K562 (cell line): ENCODE measurements at regions not wholly inside any gene's neighbourhood (a gene's known extent, or its start where the extent isn't known, plus 50 kb on each side); places are given as distances from the start of the nearest gene placed in this dataset.

Source experiments
- ATAC-seq: fragments of 200-7000 bp; cut with Tn5 transposase; 3 replicates; pipeline ENCODE4 v1.9.1; 2020; ENCODE audit warnings: moderate library complexity
- BruUV-seq: library from RNA; stranded (reverse); fragments of 400-500 nt; replicated peaks from 2 replicates; lab custom pipeline; 2021; lab: Mats Ljungman, UMichigan
- CTCF ChIA-PET: fragments of 300-600 bp; formaldehyde crosslinking; extraction: SDS; loops from one replicate; lab custom pipeline; 2021; ENCODE audit warnings: low intra/inter-chr PET ratio; lab: Yijun Ruan, JAX
- POLR2A ChIA-PET: fragments of 300-600, 350-650 bp; sonication (Branson Sonifier 250); formaldehyde crosslinking; extraction: SDS; loops from one replicate; lab custom pipeline; 2021; ENCODE audit warnings: antibody characterized with exemption, inconsistent platforms; lab: Yijun Ruan, JAX
- DNase-seq, 4 experiments: peaks; one replicate each; pipeline versions ENCODE4 v3.0.0 to v3.0.0-alpha.2; 2011 to 2018; ENCODE audit warnings: low spot score in 3 of 4, mixed read lengths in 3 of 4; ENCODE audit errors: extremely low read depth in 1 of 4
- FAIRE-seq: peaks from 2 replicates; lab custom pipeline; 2011; peaks lifted over from hg19 to GRCh38; lab: Jason Lieb, UNC
- H2AFZ ChIP-seq: 2 replicates; pipeline ENCODE4 v1.6.0; 2011; ENCODE audit warnings: low read depth, low read length, control low read depth, inconsistent platforms
- H3K27ac ChIP-seq: fragments of 200-600 bp; 3 replicates; pipeline ENCODE4 v1.8.0; 2011; ENCODE audit warnings: low read depth, mild to moderate bottlenecking, control low read depth, inconsistent platforms, low read length, moderate library complexity, mixed read lengths; ENCODE audit errors: extremely low read depth
- H3K27me3 ChIP-seq, 2 experiments: fragments of 300-600 bp in 1 of 2; 2 replicates in 1 of 2; 3 replicates in 1 of 2; pipeline versions ENCODE4 v1.6.0 to v1.8.0; 2011; ENCODE audit warnings: inconsistent platforms in 2 of 2, low read length in 2 of 2, mild to moderate bottlenecking in 1 of 2, mixed read lengths in 1 of 2, moderate library complexity in 1 of 2; ENCODE audit not compliant: control insufficient read depth in 2 of 2, insufficient read depth in 2 of 2
- H3K36me3 ChIP-seq: fragments of 300-600 bp; 3 replicates; pipeline ENCODE4 v1.8.0; 2011; ENCODE audit warnings: mild to moderate bottlenecking, low read length, inconsistent platforms; ENCODE audit not compliant: control insufficient read depth, insufficient read depth
- H3K4me1 ChIP-seq, 2 experiments: fragments of 200-600 bp in 1 of 2; replicated peaks in 1 of 2; 2 replicates in 1 of 2; 3 replicates in 1 of 2; pipeline versions ENCODE4 v1.5.1 to v1.8.0; 2011; ENCODE audit warnings: inconsistent platforms in 2 of 2, low read length in 2 of 2, mild to moderate bottlenecking in 1 of 2, mixed read lengths in 1 of 2, moderate library complexity in 1 of 2; ENCODE audit not compliant: control insufficient read depth in 2 of 2, insufficient read depth in 2 of 2
- H3K4me2 ChIP-seq: 2 replicates; pipeline ENCODE4 v1.6.1; 2011; ENCODE audit warnings: low read length, control low read depth, inconsistent platforms, mixed read lengths; ENCODE audit not compliant: insufficient read depth
- H3K4me3 ChIP-seq: fragments of 200-600 bp; sonication (generic), shearing (Covaris generic); 2 replicates; pipeline ENCODE4 v1.5.1; 2016; ENCODE audit warnings: control low read depth, inconsistent platforms
- H3K79me2 ChIP-seq: fragments of 200-600 bp; 3 replicates; pipeline ENCODE4 v1.8.0; 2011; ENCODE audit warnings: low read length, inconsistent platforms; ENCODE audit not compliant: control insufficient read depth, insufficient read depth
- H3K9ac ChIP-seq, 2 experiments: 2 replicates each; pipeline versions ENCODE4 v1.6.0 to v1.6.1; 2011; ENCODE audit warnings: low read depth in 2 of 2, low read length in 2 of 2, control low read depth in 1 of 2, inconsistent platforms in 1 of 2, mild to moderate bottlenecking in 1 of 2, mixed read lengths in 1 of 2; ENCODE audit not compliant: insufficient read depth in 1 of 2
- H3K9me1 ChIP-seq: one replicate; pipeline ENCODE4 v1.6.0; 2011; ENCODE audit warnings: inconsistent platforms, mild to moderate bottlenecking, low read length, moderate library complexity; ENCODE audit not compliant: control insufficient read depth, insufficient read depth
- H3K9me3 ChIP-seq: replicated peaks from 2 replicates; pipeline ENCODE4 v1.5.1; 2011; ENCODE audit warnings: low read depth, low read length, inconsistent platforms; ENCODE audit not compliant: control insufficient read depth, insufficient read depth
- H4K20me1 ChIP-seq: replicated peaks from 2 replicates; pipeline ENCODE4 v1.6.1; 2011; ENCODE audit warnings: low read length, inconsistent platforms, mixed read lengths; ENCODE audit not compliant: control insufficient read depth, insufficient read depth
- DIDO1 ChIP-seq: fragments of 450-650 bp; IDR thresholded peaks from 2 replicates; pipeline ENCODE4 v1.6.1; 2016; ENCODE audit warnings: low read depth, missing biosample characterization, missing genetic modification characterization
- IRF2 ChIP-seq: sonication (generic); formaldehyde crosslinking; IDR thresholded peaks from 2 replicates; pipeline ENCODE4 v1.8.1; 2022; ENCODE audit warnings: mild to moderate bottlenecking, missing genetic modification reagents
- MAZ ChIP-seq, 2 experiments: fragments of 450-650 bp in 1 of 2; sonication (generic) in 1 of 2; formaldehyde crosslinking; IDR thresholded peaks in 1 of 2; conservative IDR thresholded peaks in 1 of 2; 2 replicates each; pipeline versions ENCODE4 v1.4.0 to v1.5.0; 2020; ENCODE audit warnings: mild to moderate bottlenecking in 1 of 2, missing genetic modification reagents in 1 of 2
- MBD1 ChIP-seq: fragments of 250-450 bp; sonication (Bioruptor Pico); IDR thresholded peaks from 2 replicates; pipeline ENCODE4 v1.8.0; 2022; ENCODE audit warnings: inconsistent platforms
- POLR2A ChIP-seq: fragments of 450-650 bp; conservative IDR thresholded peaks from 2 replicates; pipeline ENCODE4 v1.6.1; 2016
- SMAD2 ChIP-seq: fragments of 150-350 bp; IDR thresholded peaks from 2 replicates; pipeline ENCODE4 v1.6.1; 2014; ENCODE audit warnings: low read depth, mild to moderate bottlenecking, low read length
- ZKSCAN3 ChIP-seq: fragments of 250-450 bp; sonication (Bioruptor Pico); IDR thresholded peaks from 2 replicates; pipeline ENCODE4 v1.4.0; 2020
- WGBS: fragments of 100-300 bp; shearing (Covaris generic); methylation state at CpG from one replicate; pipeline ENCODE4 v1.1.6; 2016; ENCODE audit warnings: low coverage, mixed read lengths; ENCODE audit not compliant: insufficient coverage; ENCODE audit errors: missing lambda C conversion rate; 5-methylcytosine and 5-hydroxymethylcytosine counted together
- in situ Hi-C: fragments of 300-500 bp; cut with MboI; formaldehyde crosslinking; loops from 4 replicates; pipeline ENCODE4 v1.15.0; 2018; ENCODE audit warnings: inconsistent platforms, mixed read lengths
- intact Hi-C: fragments of 100-400 bp; cut with micrococcal nuclease; formaldehyde crosslinking; loops from 2 replicates; pipeline ENCODE4 v1.14.2; 2022
- TF ChIP-seq, protein P1 (sequence below): sonication (generic); formaldehyde crosslinking; IDR thresholded peaks from 2 replicates; pipeline ENCODE4 v1.8.0; 2022; ENCODE audit warnings: missing genetic modification reagents, mild to moderate bottlenecking, borderline replicate concordance
- TF ChIP-seq, protein P2 (sequence below): IDR thresholded peaks from 2 replicates; pipeline ENCODE4 v1.6.1; 2012; ENCODE audit warnings: low read depth, low read length, improper control_type of control experiment, borderline replicate concordance
- TF ChIP-seq, protein P3 (sequence below): fragments of 250-450 bp; sonication (Bioruptor Pico); IDR thresholded peaks from 2 replicates; pipeline ENCODE4 v1.8.0; 2022; ENCODE audit warnings: moderate library complexity, mild to moderate bottlenecking, inconsistent platforms

GRCh38 chr13:64912141-64912540, 2318.0 kb downstream of the PCDH9 start (continued):
- TF ChIP-seq, protein P1, sequence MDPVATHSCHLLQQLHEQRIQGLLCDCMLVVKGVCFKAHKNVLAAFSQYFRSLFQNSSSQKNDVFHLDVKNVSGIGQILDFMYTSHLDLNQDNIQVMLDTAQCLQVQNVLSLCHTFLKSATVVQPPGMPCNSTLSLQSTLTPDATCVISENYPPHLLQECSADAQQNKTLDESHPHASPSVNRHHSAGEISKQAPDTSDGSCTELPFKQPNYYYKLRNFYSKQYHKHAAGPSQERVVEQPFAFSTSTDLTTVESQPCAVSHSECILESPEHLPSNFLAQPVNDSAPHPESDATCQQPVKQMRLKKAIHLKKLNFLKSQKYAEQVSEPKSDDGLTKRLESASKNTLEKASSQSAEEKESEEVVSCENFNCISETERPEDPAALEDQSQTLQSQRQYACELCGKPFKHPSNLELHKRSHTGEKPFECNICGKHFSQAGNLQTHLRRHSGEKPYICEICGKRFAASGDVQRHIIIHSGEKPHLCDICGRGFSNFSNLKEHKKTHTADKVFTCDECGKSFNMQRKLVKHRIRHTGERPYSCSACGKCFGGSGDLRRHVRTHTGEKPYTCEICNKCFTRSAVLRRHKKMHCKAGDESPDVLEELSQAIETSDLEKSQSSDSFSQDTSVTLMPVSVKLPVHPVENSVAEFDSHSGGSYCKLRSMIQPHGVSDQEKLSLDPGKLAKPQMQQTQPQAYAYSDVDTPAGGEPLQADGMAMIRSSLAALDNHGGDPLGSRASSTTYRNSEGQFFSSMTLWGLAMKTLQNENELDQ (CRISPR knock-in tag): no peak

DNA sequence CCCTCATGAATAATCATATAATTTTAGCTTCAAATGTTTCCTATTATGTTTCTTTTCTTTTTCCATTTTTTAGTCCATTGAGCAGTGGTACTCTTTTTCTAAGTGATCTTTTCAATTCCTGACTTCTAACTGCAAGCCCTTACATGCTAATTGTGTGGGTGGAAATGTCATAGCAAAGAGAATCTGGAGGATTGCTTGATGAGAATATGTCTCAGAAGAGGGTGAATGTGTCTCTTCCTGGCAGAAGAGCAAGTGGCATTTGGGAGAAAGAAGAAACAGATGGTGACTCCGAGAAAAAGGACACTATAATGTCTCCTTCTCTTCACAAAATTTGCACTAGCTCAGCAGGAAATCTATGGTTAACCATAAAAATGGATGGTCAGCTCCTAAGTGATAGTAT, 2320.0 kb downstream of the PCDH9 start:
- ATAC-seq: no peak
- no peaks in the 10 kb centered on the region for H3K9me3 ChIP-seq
- WGBS: 0% methylated on average over 1 of the region's 1 CpG
- in situ Hi-C loops: no loop called here
- TF ChIP-seq SMAD2: no peak
- no peak for TF ChIP-seq DIDO1 (tag)
- TF ChIP-seq MBD1 (CRISPR knock-in tag): no peak
- TF ChIP-seq IRF2 (CRISPR knock-in tag): no peak
- no peak for TF ChIP-seq ZKSCAN3 (CRISPR knock-in tag)
- TF ChIP-seq, protein P2, sequence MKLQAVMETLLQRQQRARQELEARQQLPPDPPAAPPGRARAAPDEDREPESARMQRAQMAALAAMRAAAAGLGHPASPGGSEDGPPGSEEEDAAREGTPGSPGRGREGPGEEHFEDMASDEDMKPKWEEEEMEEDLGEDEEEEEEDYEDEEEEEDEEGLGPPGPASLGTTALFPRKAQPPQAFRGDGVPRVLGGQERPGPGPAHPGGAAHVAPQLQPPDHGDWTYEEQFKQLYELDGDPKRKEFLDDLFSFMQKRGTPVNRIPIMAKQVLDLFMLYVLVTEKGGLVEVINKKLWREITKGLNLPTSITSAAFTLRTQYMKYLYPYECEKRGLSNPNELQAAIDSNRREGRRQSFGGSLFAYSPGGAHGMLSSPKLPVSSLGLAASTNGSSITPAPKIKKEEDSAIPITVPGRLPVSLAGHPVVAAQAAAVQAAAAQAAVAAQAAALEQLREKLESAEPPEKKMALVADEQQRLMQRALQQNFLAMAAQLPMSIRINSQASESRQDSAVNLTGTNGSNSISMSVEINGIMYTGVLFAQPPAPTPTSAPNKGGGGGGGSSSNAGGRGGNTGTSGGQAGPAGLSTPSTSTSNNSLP: no peak
- TF ChIP-seq, protein P3, sequence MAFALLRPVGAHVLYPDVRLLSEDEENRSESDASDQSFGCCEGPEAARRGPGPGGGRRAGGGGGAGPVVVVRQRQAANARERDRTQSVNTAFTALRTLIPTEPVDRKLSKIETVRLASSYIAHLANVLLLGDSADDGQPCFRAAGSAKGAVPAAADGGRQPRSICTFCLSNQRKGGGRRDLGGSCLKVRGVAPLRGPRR (CRISPR knock-in tag): no peak
- TF ChIP-seq POLR2A: no peak
- TF ChIP-seq MAZ (CRISPR knock-in tag; conservative IDR thresholded peaks at IDR 0.05 in 1 of 2, IDR thresholded peaks at IDR 0.05 in 1 of 2): no peak
- TF ChIP-seq, all 486 proteins: peak for 0
- no peaks in the 10 kb centered on the region for H3K4me1 ChIP-seq
- ChIA-PET CTCF (no interaction called here), POLR2A (no interaction called here)
- H3K79me2 ChIP-seq: no peaks in the 10 kb centered on the region
- no peaks in the 10 kb centered on the region for H3K36me3 ChIP-seq
- no peak for DNase-seq
- H3K9me1 ChIP-seq: no peaks in the 10 kb centered on the region
- no peak for FAIRE-seq
- no TSS peak for BruUV-seq
- intact Hi-C loops: no loop called here
- no peak overlapping the region for H3K4me2 ChIP-seq
- H2AFZ ChIP-seq: no peak overlapping the region
- H3K4me3 ChIP-seq: no peak overlapping the region
- H4K20me1 ChIP-seq: no peaks in the 10 kb centered on the region
- H3K27me3 ChIP-seq: no peaks in the 10 kb centered on the region
- no peak overlapping the region for H3K9ac ChIP-seq
- H3K27ac ChIP-seq: no peak overlapping the region
